Choroid plexus epithelial cell (primary cell): ENCODE measurements at regions not wholly inside any gene's neighbourhood (a gene's known extent, or its start where the extent isn't known, plus 50 kb on each side); places are given as distances from the start of the nearest gene placed in this dataset.
"Not testable (repeated sequence)": the region's sequence is repeated elsewhere in the genome, so short reads cannot be mapped to it uniquely, and the experiment has no call there.

ENCODE experiments used
- DNase-seq: peaks from one replicate; pipeline ENCODE4 v3.0.0-alpha.2; 2010; ENCODE audit warnings: low read depth
- H3K4me3 ChIP-seq: 2 replicates; pipeline ENCODE4 v1.5.1; 2011; ENCODE audit warnings: low read depth, mild to moderate bottlenecking, control low read depth, low read length, moderate library complexity

DNA sequence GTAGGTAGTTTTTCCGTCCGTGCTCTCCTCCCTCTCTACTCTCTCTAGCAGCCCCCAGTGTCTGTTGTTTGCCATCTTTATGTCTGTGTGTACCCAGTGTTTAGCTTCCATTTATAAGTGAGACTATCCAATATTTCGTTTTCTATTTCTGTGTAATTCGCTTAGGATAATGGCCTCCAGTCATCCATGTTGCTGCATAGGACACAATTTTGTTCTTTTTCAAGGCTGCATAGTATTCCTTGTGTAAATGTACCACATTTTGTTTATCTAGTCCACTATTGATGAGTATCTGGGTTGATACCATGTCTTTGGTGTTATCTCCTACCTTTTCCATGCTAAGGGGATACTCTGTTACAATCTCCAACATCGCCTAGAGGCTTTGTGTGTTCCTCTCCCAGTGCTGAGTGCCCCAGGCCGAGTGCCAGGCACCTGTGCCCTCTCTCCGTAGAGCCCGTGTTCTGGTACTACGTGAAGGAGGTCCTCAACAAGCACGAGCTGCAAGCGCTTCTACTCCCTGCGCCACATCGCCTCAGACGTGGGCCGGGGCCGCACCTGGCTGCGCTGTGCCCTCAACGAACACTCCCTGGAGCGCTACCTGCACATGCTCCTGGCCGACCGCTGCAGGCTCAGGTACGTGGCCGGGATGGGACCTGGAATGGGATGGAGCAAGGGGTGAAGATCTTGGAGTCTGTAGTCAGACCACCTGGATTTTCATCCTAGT, 51.0 kb downstream of the NPIPB11 start:
- not testable (repeated sequence) for DNase-seq, H3K4me3 ChIP-seq

GRCh38 chr16:29354449-29354848, 52.1 kb downstream of the NPIPB11 start:
- not testable (repeated sequence) for H3K4me3 ChIP-seq
- DNase-seq = peak; percentile 13

DNA sequence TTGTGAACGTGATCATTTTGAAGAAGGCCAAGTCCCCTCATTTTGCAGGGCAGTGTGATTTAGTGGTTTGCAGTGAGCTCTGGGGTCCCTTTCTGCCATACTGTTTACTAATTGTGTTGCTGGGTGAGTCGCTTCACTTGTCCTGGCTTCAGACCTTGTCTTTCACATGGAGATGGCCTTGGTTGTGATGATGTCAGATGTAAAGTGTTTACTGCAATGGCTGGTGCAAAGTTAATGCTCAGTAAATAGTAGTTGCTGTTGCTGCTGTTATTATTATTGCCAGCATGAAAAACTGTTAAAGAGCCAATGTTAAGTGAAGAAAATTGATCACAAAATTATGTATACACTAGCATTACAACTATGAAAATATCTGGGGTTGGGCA, 53.9 kb downstream of the NPIPB11 start:
- H3K4me3 ChIP-seq, DNase-seq: not testable (repeated sequence)

DNA sequence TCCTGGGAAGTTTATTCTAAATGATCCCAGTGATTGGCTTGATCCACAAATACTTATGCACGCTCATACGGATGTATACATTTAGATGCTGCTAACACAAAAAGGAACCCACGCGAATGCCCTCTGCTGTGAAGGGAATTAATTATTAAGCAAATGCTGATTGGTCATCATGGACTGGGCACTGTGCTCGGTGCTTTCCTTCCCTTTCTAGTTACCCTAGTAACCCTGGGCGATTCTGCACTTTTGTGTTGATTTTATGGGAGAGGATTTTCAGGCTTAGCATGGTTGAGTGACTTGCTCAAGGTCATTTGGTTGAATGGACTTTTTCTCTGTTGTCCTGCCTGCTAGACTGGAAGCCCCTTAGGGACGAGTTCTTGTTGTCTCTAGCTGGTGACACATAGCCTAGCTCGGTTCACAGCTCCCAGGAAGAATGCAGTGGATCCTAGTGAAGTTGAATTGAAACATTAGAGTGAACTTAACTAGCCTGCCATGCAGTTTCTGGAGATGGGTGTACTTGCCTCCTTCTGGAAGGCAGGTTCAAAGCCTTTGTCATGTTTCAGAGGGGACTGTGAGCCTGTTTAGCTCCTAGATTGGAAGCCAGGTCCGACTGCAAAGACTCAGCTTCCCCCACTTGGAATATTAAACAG, 54.4 kb downstream of the NPIPB11 start:
- DNase-seq, H3K4me3 ChIP-seq: not testable (repeated sequence)

GRCh38 chr16:29351271-29351969, 55.1 kb downstream of the NPIPB11 start:
- not testable (repeated sequence) for DNase-seq

GRCh38 chr16:29349966-29350365, 56.5 kb downstream of the NPIPB11 start:
- DNase-seq = peak; percentile 86
- H3K4me3 ChIP-seq = not testable (repeated sequence)

More at GRCh38 chr16:29351271-29351969, 55.1 kb downstream of the NPIPB11 start:
- not testable (repeated sequence) for H3K4me3 ChIP-seq

DNA sequence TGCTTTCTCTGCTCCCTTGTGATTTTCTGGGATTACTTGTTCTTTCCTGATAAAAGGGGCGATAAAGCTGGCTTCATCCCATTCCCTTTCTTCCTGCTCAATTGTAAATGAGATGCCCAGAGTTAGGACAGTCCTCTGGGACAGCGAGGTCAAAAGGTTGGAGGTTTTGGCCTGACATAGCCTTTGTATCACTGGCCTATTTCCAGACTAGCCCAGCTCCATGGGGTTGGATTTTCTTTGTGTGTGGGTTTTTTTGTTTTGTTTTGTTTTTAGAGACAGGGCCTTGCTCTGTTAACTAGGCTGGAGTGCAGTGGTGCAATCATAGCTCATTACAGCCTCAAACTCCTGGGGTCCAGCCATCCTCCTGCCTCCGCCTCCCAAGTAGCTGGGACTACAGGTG, 57.8 kb downstream of the NPIPB11 start:
- DNase-seq, H3K4me3 ChIP-seq: not testable (repeated sequence)

GRCh38 chr16:29348123-29348690, 58.3 kb downstream of the NPIPB11 start:
- DNase-seq = not testable (repeated sequence)

DNA sequence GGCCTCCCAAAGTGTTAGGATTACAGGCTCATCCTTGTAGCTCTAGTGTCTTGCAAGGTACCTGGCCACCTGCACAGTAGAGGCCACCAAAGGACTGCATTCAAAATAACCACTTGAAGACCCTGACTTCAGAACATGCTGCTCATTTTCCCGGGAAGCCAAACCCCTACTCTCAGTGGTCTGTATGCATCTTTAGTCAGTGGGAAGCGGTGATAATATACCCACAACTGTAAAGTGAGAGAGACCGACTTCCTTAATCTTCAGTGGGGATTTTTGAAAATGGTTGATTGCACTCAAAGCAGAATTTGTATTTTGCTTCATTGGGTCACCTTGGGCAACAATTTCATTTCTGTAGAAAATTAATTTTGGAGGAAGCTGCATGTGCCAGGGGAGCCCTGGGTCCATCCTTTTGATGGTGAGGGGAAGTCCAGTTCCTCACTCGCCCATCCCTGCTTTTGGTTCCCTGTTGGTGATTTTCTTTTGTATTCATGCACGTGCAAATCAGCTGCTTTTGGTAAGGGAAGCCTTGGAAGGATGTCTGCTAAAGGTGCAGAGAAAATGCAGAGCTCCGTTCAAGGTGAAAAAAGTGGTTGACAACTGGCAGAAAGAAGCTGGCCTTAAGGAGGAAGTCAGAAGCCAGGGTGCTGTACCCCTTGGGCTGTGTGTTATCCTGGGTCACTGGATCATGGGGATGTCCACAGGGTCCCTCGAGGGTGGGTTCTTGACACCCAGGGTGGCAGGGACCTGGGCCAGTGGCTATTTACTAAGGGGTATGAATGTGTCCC, 59.5 kb downstream of the NPIPB11 start:
- DNase-seq, H3K4me3 ChIP-seq: not testable (repeated sequence)

More at GRCh38 chr16:29348123-29348690, 58.3 kb downstream of the NPIPB11 start:
- H3K4me3 ChIP-seq = not testable (repeated sequence)

GRCh38 chr16:29346203-29346602, 60.3 kb downstream of the NPIPB11 start:
- DNase-seq, H3K4me3 ChIP-seq: not testable (repeated sequence)

DNA sequence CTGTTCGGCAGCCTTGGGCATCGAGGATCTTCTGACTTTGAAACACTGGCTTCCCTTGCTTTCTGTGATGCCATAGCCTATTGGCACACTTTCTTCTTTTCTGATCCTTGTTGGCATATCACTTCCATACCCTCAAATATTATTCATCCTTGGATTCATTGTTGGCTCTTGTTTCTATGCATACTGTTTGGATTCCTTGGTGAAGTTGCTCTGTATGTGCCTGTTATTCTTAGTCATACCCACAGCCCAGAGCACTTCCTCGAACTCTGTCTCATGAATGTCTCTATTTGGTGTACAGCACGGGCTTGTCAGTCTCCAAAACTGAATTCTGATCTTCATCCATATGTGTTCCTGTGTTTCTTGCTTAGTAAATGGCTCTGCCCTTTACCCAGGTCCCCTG, 63.6 kb downstream of the NPIPB11 start:
- H3K4me3 ChIP-seq, DNase-seq: not testable (repeated sequence)

DNA sequence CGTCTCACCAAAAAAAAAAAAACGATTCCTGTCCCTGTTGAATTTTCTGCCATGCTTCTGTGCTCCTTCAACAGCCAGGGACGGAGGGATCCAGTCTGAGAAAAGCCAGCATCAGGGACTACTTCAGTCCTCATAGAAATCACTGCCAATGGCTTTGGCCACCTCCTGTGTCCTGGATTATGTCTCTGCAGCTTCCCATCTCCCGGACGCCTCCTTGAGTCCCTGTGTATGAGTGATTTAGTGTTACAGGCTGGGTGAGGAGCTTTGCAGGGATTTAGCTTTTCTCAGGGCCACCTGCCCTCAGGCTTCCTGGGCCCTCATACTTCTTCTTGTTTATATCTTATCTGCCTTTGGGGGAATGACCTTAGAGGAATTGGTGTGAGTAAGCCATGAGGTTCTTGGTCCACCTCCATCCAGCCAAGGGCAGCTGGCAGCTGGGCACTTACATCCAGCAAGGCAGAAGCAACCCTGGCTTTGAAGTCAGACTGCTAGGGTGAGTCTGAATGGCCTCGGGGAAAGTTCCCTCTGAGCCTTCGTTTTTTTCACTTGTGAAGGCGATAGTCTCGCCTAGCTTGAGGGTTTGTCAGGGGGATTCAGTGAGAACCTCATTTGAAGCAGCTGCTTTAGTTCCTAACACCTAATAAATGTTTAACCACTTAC, 65.6 kb downstream of the NPIPB11 start:
- not testable (repeated sequence) for H3K4me3 ChIP-seq

GRCh38 chr16:29340235-29340634, 66.3 kb downstream of the NPIPB11 start:
- DNase-seq, H3K4me3 ChIP-seq: not testable (repeated sequence)

More for the DNA sequence above, 65.6 kb downstream of the NPIPB11 start:
- not testable (repeated sequence) for DNase-seq

DNA sequence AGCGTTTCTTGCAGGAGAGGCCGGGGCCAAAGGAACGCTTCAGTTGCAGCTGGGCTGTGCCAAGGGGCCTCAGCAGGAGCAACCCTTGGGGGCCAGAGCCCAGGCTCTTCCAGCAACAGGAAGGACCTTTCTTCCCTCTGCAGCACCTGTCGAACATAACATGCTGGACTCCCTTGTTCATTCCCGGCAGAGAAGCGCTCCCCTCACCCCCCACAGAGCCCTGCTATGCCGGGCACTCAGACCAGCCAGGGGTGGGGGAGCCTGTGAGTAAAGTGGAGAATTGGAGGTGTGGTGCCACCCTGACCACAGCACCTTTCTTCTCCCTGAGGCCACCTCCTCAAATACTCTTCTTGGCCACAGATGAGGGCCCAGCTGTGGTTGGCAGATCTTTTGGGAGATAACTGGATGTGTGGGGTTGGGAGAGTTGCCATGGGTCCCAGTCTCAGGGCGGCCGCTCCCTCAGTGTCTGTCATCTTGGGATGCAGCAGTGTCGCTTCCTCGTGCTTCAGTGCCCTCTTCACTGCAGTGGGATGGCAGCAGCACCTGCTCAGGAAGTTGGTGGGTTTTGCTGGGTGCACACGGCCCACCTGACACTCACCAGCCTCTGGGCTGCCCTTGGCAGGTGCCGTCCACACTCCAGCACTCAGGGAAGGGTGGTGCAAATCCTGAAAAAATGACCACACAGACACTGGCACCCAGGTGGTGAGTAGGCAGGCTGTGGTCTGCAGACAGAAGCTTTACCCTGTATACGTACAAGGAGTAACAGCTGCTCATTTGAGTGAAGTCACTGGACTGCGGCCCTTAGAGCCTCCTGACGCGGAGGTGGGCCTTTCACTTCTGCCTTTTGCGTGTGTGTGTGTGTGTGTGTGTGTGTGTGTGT, 67.5 kb downstream of the NPIPB11 start:
- DNase-seq = not testable (repeated sequence)

DNA sequence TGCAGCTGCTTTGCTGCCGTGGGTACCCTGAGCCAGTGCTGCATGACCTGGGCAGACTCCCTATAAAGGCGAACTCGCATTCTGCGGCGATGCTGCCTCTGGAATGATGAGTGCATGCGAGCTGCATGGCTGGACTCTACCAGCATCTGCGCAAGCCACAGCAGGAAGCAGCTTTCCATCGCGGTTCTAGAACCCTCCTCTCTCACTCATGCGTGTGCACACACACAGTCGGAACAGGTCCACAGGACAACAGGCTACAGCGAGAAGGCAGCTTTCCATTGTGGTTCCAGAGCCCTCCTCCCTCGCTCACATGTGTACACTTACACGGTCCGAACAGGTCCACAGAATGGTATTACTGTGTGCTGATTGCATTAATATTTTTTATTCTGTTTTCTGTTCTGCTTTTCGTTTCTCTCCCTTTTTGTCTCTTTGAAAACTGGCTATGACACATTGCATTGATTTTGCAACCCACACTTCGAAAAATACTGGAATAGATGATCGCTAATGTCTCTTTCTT, 69.1 kb downstream of the NPIPB11 start:
- DNase-seq, H3K4me3 ChIP-seq: not testable (repeated sequence)

More for the DNA sequence above, 67.5 kb downstream of the NPIPB11 start:
- not testable (repeated sequence) for H3K4me3 ChIP-seq

GRCh38 chr16:29335549-29335846, 71.0 kb downstream of the NPIPB11 start:
- not testable (repeated sequence) for DNase-seq

GRCh38 chr16:29334776-29335548, 71.5 kb downstream of the NPIPB11 start:
- DNase-seq, H3K4me3 ChIP-seq: not testable (repeated sequence)

More at GRCh38 chr16:29335549-29335846, 71.0 kb downstream of the NPIPB11 start:
- not testable (repeated sequence) for H3K4me3 ChIP-seq
